ENCODE measurements at regions not wholly inside any gene's neighbourhood (a gene's known extent, or its start where the extent isn't known, plus 50 kb on each side); places are given as distances from the start of the nearest gene placed in this dataset.

DNA sequence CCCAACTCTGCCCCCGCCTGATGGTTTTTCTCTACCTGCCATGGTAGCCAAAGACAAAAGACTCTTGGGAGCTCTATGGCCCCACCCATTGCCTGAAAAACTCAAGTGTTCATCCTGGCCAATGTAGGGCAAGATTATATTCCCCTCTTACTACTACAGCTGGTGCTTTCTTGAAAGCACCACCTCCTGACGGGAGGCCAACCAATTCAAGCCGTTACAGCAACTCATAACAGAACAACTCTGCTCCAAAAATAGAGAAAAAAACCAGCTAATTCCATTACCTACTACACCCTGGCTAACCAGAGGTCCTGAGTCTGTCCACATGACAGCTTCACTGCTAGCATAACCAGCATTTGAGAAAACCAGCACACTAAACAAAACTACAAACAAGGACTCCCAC is 127.5 kb upstream of the GAREM1 start:
- in situ Hi-C loops (cut with HindIII; ENCODE audit: extremely low pct_ligation_motif_present, low pct_unique_long_range_greater_than_20kb) (no loop called here), intact Hi-C loops (cut with micrococcal nuclease; ENCODE audit: unreplicated experiment) (no loop called here)
- no TSS peak for BruUV-seq (replicated peaks)
- Histone ChIP-seq H3K27me3 (ENCODE audit: control insufficient read depth in 1 of 2, insufficient read depth in 2 of 2, low read length in 2 of 2) (peaks cover 0 to 5% of the 10 kb centered on the region in 2 experiments; a peak in 1 of 5 replicates), H2AFZ (ENCODE audit: low read length) (no peak overlapping the region), H3K36me3 (replicated peaks in 1 of 2; ENCODE audit: control insufficient read depth in 1 of 2, insufficient read depth in 2 of 2, low read length in 2 of 2) (no peaks in the 10 kb centered on the region), H4K20me1 (ENCODE audit: insufficient read depth, low read length) (no peaks in the 10 kb centered on the region), H3K27ac (ENCODE audit: extremely low read length, insufficient read depth, low read length) (no peak overlapping the region), H3K9ac (ENCODE audit: insufficient read depth, low read depth, low read length) (no peak overlapping the region), H3K4me2 (ENCODE audit: low read depth, low read length) (no peak overlapping the region), H3K4me3 (replicated peaks in 1 of 3; ENCODE audit: insufficient read depth in 1 of 3, low read depth in 2 of 3, low read length in 3 of 3) (no peak overlapping the region), H3K79me2 (ENCODE audit: insufficient read depth, low read length) (no peaks in the 10 kb centered on the region), H3K9me3 (ENCODE audit: low read length) (no peaks in the 10 kb centered on the region), H3K4me1 (ENCODE audit: insufficient read depth, low read length) (no peaks in the 10 kb centered on the region)
- FAIRE-seq (no peak), ATAC-seq (no peak), DNase-seq (ENCODE audit: low spot score) (no peak)
- ChIA-PET CTCF (ENCODE audit: low intra/inter-chr PET ratio, low total read pairs) (no interaction called here), POLR2A (no interaction called here)
- WGBS (ENCODE audit: low lambda C conversion rate) = 0% methylated on average over 2 of the region's 3 CpGs
- TF ChIP-seq SRY (CRISPR knock-in tag; IDR thresholded peaks at IDR 0.05) (no peak), HNF1B (CRISPR knock-in tag; IDR thresholded peaks at IDR 0.05) (no peak), ZNF550 (CRISPR knock-in tag; IDR thresholded peaks at IDR 0.05; ENCODE audit: borderline replicate concordance) (no peak), MYNN (CRISPR knock-in tag; IDR thresholded peaks at IDR 0.05; ENCODE audit: low read depth) (no peak), SRF (IDR thresholded peaks at IDR 0.05; ENCODE audit: low read depth, low read length) (no peak), ZNF326 (CRISPR knock-in tag; IDR thresholded peaks at IDR 0.05; ENCODE audit: borderline replicate concordance) (no peak), ZNF512B (CRISPR knock-in tag; IDR thresholded peaks at IDR 0.05; ENCODE audit: borderline replicate concordance) (no peak), HMGXB3 (CRISPR knock-in tag; IDR thresholded peaks at IDR 0.05; ENCODE audit: borderline replicate concordance) (no peak), ZNF274 (CRISPR knock-in tag; IDR thresholded peaks at IDR 0.05) (no peak), REL (CRISPR knock-in tag; conservative IDR thresholded peaks at IDR 0.05) (no peak), ZFP82 (CRISPR knock-in tag; IDR thresholded peaks at IDR 0.05; ENCODE audit: borderline replicate concordance) (no peak), ZNF446 (CRISPR knock-in tag; IDR thresholded peaks at IDR 0.05) (no peak)
- TF ChIP-seq, protein P1, sequence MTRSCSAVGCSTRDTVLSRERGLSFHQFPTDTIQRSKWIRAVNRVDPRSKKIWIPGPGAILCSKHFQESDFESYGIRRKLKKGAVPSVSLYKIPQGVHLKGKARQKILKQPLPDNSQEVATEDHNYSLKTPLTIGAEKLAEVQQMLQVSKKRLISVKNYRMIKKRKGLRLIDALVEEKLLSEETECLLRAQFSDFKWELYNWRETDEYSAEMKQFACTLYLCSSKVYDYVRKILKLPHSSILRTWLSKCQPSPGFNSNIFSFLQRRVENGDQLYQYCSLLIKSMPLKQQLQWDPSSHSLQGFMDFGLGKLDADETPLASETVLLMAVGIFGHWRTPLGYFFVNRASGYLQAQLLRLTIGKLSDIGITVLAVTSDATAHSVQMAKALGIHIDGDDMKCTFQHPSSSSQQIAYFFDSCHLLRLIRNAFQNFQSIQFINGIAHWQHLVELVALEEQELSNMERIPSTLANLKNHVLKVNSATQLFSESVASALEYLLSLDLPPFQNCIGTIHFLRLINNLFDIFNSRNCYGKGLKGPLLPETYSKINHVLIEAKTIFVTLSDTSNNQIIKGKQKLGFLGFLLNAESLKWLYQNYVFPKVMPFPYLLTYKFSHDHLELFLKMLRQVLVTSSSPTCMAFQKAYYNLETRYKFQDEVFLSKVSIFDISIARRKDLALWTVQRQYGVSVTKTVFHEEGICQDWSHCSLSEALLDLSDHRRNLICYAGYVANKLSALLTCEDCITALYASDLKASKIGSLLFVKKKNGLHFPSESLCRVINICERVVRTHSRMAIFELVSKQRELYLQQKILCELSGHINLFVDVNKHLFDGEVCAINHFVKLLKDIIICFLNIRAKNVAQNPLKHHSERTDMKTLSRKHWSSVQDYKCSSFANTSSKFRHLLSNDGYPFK (CRISPR knock-in tag; IDR thresholded peaks at IDR 0.05; ENCODE audit: borderline replicate concordance) = no peak
